ENCODE measurements at regions not wholly inside any gene's neighbourhood (a gene's known extent, or its start where the extent isn't known, plus 50 kb on each side); places are given as distances from the start of the nearest gene placed in this dataset.

DNA sequence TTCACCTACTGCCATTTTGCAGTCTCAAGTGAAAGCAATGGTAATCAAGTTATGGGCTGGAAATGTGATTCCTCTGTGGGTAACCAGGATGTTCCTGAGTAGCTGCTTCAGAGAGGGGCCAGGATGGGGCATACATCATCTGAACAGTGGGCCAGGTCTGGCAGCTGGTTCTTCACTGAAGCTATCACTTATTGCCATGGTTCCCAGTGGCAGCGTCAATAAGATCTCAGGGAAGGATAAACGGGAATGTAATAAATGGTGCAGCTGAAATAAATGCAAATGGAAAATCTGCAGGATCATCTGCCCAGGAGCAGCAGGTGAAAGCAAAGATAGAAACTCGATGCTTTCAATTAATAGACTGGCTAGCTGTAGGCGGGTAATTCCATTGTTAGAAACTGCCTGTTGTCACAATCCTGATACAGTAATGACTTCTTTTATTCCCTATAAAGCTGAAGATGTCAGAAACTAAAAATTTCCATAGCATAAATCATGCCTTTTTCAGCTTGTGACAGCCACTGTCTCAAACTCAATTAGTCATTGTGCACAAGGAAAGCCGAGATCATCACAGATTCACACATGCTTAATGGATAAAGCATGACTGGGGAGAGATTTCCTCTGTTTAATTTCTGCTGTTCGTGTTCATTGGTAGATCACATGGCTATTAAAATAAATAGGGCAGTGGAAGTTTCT is 56.2 kb upstream of the CCDC85A start:
- H3K27ac ChIP-seq (ENCODE audit: low read depth, low read length): no peak overlapping the region
- no peaks in the 10 kb centered on the region for H3K36me3 ChIP-seq (ENCODE audit: insufficient read depth, low read length)
- no peaks in the 10 kb centered on the region for H3K9me3 ChIP-seq (ENCODE audit: insufficient read depth, low read depth, low read length)
- no peaks in the 10 kb centered on the region for H3K4me1 ChIP-seq (ENCODE audit: insufficient read depth, low read length)
- H3K9ac ChIP-seq (ENCODE audit: low read depth, low read length): no peak overlapping the region
- no peak overlapping the region for H3K4me3 ChIP-seq (ENCODE audit: low read length)
- H3K27me3 ChIP-seq (ENCODE audit: insufficient read depth, low read length): no peaks in the 10 kb centered on the region
- WGBS: 91% methylated on average over 6 of the region's 6 CpGs

DNA sequence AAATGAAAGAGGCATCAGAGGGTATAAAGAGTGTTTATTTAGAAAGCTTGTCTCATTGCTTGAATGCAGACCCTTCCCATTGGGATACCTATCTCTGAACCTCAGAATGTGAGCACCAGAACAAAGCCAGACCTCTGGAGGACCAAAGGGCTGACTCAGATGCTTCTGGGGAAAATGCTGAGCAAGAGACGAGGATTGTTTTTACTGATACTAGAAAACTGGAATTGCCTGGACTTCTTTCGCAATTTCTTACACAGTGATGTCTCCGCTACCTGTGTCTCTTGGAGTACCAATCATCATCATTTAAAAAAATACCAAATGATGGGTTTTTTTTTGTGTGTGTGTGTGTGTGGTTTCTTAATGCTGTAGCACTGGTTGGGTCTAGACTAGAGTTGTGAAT is 55.6 kb upstream of the CCDC85A start:
- Histone ChIP-seq H3K27me3 (ENCODE audit: insufficient read depth, low read length) (no peaks in the 10 kb centered on the region), H3K9ac (ENCODE audit: low read depth, low read length) (no peak overlapping the region), H3K36me3 (ENCODE audit: insufficient read depth, low read length) (no peaks in the 10 kb centered on the region), H3K27ac (ENCODE audit: low read depth, low read length) (no peak overlapping the region), H3K4me1 (ENCODE audit: insufficient read depth, low read length) (no peaks in the 10 kb centered on the region), H3K9me3 (ENCODE audit: insufficient read depth, low read depth, low read length) (no peaks in the 10 kb centered on the region), H3K4me3 (ENCODE audit: low read length) (no peak overlapping the region)
- 93% methylated on average over 3 of the region's 3 CpGs for WGBS

- Histone ChIP-seq H3K9me3 (ENCODE audit: insufficient read depth, low read depth, low read length) (no peaks in the 10 kb centered on the region), H3K36me3 (ENCODE audit: insufficient read depth, low read length) (no peaks in the 10 kb centered on the region), H3K4me1 (ENCODE audit: insufficient read depth, low read length) (no peaks in the 10 kb centered on the region), H3K4me3 (ENCODE audit: low read length) (no peak overlapping the region), H3K27ac (ENCODE audit: low read depth, low read length) (no peak overlapping the region), H3K9ac (ENCODE audit: low read depth, low read length) (no peak overlapping the region), H3K27me3 (ENCODE audit: insufficient read depth, low read length) (no peaks in the 10 kb centered on the region)
- WGBS: 89% methylated on average over 5 of the region's 5 CpGs
Observed at GRCh38 chr2:56130463-56131070, 53.2 kb upstream of the CCDC85A start.

GRCh38 chr2:56132138-56132537 is 51.7 kb upstream of the CCDC85A start:
- 14% methylated on average over 1 of the region's 1 CpG for WGBS
- Histone ChIP-seq H3K4me1 (ENCODE audit: insufficient read depth, low read length) (no peaks in the 10 kb centered on the region), H3K27me3 (ENCODE audit: insufficient read depth, low read length) (no peaks in the 10 kb centered on the region), H3K9me3 (ENCODE audit: insufficient read depth, low read depth, low read length) (no peaks in the 10 kb centered on the region), H3K27ac (ENCODE audit: low read depth, low read length) (no peak overlapping the region), H3K36me3 (ENCODE audit: insufficient read depth, low read length) (no peaks in the 10 kb centered on the region), H3K9ac (ENCODE audit: low read depth, low read length) (no peak overlapping the region), H3K4me3 (ENCODE audit: low read length) (no peak overlapping the region)

- Histone ChIP-seq H3K36me3 (ENCODE audit: insufficient read depth, low read length) (no peaks in the 10 kb centered on the region), H3K9me3 (ENCODE audit: insufficient read depth, low read depth, low read length) (no peaks in the 10 kb centered on the region), H3K4me1 (ENCODE audit: insufficient read depth, low read length) (no peaks in the 10 kb centered on the region), H3K27ac (ENCODE audit: low read depth, low read length) (no peak overlapping the region), H3K4me3 (ENCODE audit: low read length) (no peak overlapping the region), H3K27me3 (ENCODE audit: insufficient read depth, low read length) (no peaks in the 10 kb centered on the region), H3K9ac (ENCODE audit: low read depth, low read length) (no peak overlapping the region)
- 79% methylated on average over 2 of the region's 3 CpGs for WGBS
Observed at GRCh38 chr2:56133441-56133840, 50.3 kb upstream of the CCDC85A start.

- H3K9me3 ChIP-seq (ENCODE audit: insufficient read depth, low read depth, low read length): no peaks in the 10 kb centered on the region
- H3K36me3 ChIP-seq (ENCODE audit: insufficient read depth, low read length): no peaks in the 10 kb centered on the region
- H3K4me1 ChIP-seq (ENCODE audit: insufficient read depth, low read length): no peaks in the 10 kb centered on the region
- H3K27ac ChIP-seq (ENCODE audit: low read depth, low read length): no peak overlapping the region
- no peak overlapping the region for H3K4me3 ChIP-seq (ENCODE audit: low read length)
- H3K9ac ChIP-seq (ENCODE audit: low read depth, low read length): no peak overlapping the region
- H3K27me3 ChIP-seq (ENCODE audit: insufficient read depth, low read length): no peaks in the 10 kb centered on the region
- WGBS: 89% methylated on average over 8 of the region's 9 CpGs
Observed at GRCh38 chr2:56133931-56134629, 49.7 kb upstream of the CCDC85A start.
